GM19397 (cell line): ENCODE measurements at regions not wholly inside any gene's neighbourhood (a gene's known extent, or its start where the extent isn't known, plus 50 kb on each side); places are given as distances from the start of the nearest gene placed in this dataset.
"Not testable (repeated sequence)": the region's sequence is repeated elsewhere in the genome, so short reads cannot be mapped to it uniquely, and the experiment has no call there.

Source experiments
- ATAC-seq: cut with Tn5 transposase; IDR thresholded peaks from one replicate; pipeline ENCODE4 v1.9.1; 2021; ENCODE audit warnings: mild to moderate bottlenecking, moderate library complexity; ENCODE audit not compliant: unreplicated experiment

- ATAC-seq, result no peak
Measured at GRCh38 chr2:120528051-120528692, 182.2 kb downstream of the INHBB start.

- no peak for ATAC-seq
Measured at GRCh38 chr2:120528693-120529076, 182.7 kb downstream of the INHBB start.

GRCh38 chr2:120530781-120531180 lies 184.8 kb downstream of the INHBB start:
- no peak for ATAC-seq

GRCh38 chr2:120531365-120531764 lies 185.4 kb downstream of the INHBB start:
- no peak for ATAC-seq

GRCh38 chr2:120531863-120532600 lies 186.1 kb downstream of the INHBB start:
- ATAC-seq, result no peak

- ATAC-seq, result no peak
Measured at GRCh38 chr2:120533625-120534024, 187.7 kb downstream of the INHBB start.

GRCh38 chr2:120534457-120534856 lies 188.5 kb downstream of the INHBB start:
- no peak for ATAC-seq

GRCh38 chr2:120535081-120535480 lies 189.1 kb downstream of the INHBB start:
- ATAC-seq, result no peak

GRCh38 chr2:120536141-120536540 lies 190.2 kb downstream of the INHBB start:
- ATAC-seq, result no peak

GRCh38 chr2:120538691-120539423 lies 192.9 kb downstream of the INHBB start:
- ATAC-seq, result no peak

GRCh38 chr2:120539424-120539936 lies 193.5 kb downstream of the INHBB start:
- ATAC-seq, result no peak

GRCh38 chr2:120539937-120540718 lies 194.2 kb downstream of the INHBB start:
- ATAC-seq, result no peak

- ATAC-seq, result no peak
Measured at GRCh38 chr2:120540719-120541552, 194.7 kb upstream of the GLI2 start.

- no peak for ATAC-seq
Measured at GRCh38 chr2:120541553-120541932, 194.1 kb upstream of the GLI2 start.

- ATAC-seq, result no peak
Measured at GRCh38 chr2:120541972-120542670, 193.5 kb upstream of the GLI2 start.

- no peak for ATAC-seq
Measured at GRCh38 chr2:120542911-120543527, 192.6 kb upstream of the GLI2 start.

- no peak for ATAC-seq
Measured at GRCh38 chr2:120543899-120544298, 191.8 kb upstream of the GLI2 start.

- no peak for ATAC-seq
Measured at GRCh38 chr2:120544522-120544921, 191.1 kb upstream of the GLI2 start.

- ATAC-seq, result not testable (repeated sequence)
Measured at GRCh38 chr2:120545007-120545406, 190.7 kb upstream of the GLI2 start.
